Endothelial cell (in vitro differentiated cells): ENCODE measurements at regions not wholly inside any gene's neighbourhood (a gene's known extent, or its start where the extent isn't known, plus 50 kb on each side); places are given as distances from the start of the nearest gene placed in this dataset.

ENCODE experiments used
- DNase-seq: peaks from one replicate; pipeline ENCODE4 v3.0.0; 2021; ENCODE audit warnings: low spot score
- H3K27ac Mint-ChIP-seq: one replicate; pipeline ENCODE4 v1.8.0; 2021; ENCODE audit warnings: mixed read lengths, inconsistent platforms; ENCODE audit not compliant: unreplicated experiment
- H3K27me3 Mint-ChIP-seq: one replicate; pipeline ENCODE4 v1.8.0; 2021; ENCODE audit warnings: mild to moderate bottlenecking, moderate library complexity, mixed read lengths, inconsistent platforms; ENCODE audit not compliant: unreplicated experiment
- H3K36me3 Mint-ChIP-seq: one replicate; pipeline ENCODE4 v1.8.0; 2021; ENCODE audit warnings: mild to moderate bottlenecking, low read depth, mixed read lengths, inconsistent platforms; ENCODE audit not compliant: unreplicated experiment
- H3K4me1 Mint-ChIP-seq: one replicate; pipeline ENCODE4 v1.8.0; 2021; ENCODE audit warnings: mild to moderate bottlenecking, mixed read lengths, inconsistent platforms; ENCODE audit not compliant: unreplicated experiment
- H3K4me3 Mint-ChIP-seq: one replicate; pipeline ENCODE4 v1.8.0; 2021; ENCODE audit warnings: mild to moderate bottlenecking, mixed read lengths, inconsistent platforms; ENCODE audit not compliant: unreplicated experiment
- H3K9me3 Mint-ChIP-seq: one replicate; pipeline ENCODE4 v1.8.0; 2021; ENCODE audit warnings: mixed read lengths, inconsistent platforms; ENCODE audit not compliant: unreplicated experiment
- CTCF ChIP-seq: fragments of 200-600 bp; sonication (generic); IDR thresholded peaks from one replicate; pipeline ENCODE4 v1.5.0; 2021; ENCODE audit warnings: antibody characterized with exemption; ENCODE audit not compliant: unreplicated experiment

- Mint-ChIP-seq H3K4me1 (peaks cover 12% of the 10 kb centered on the region), H3K27me3 (no peaks in the 10 kb centered on the region), H3K27ac (no peak overlapping the region), H3K4me3 (no peak overlapping the region), H3K9me3 (peaks cover under 1% of the 10 kb centered on the region), H3K36me3 (no peaks in the 10 kb centered on the region)
- no peak for DNase-seq
- no peak for TF ChIP-seq CTCF
Measured at GRCh38 chr16:62639890-62640289, 603.7 kb upstream of the CDH8 start.

- Mint-ChIP-seq H3K27ac (peak overlapping the region; percentile 54), H3K9me3 (no peaks in the 10 kb centered on the region), H3K27me3 (no peaks in the 10 kb centered on the region), H3K36me3 (no peaks in the 10 kb centered on the region), H3K4me1 (peaks cover 12% of the 10 kb centered on the region), H3K4me3 (no peak overlapping the region)
- DNase-seq = no peak
- TF ChIP-seq CTCF = no peak
Measured at GRCh38 chr16:62638964-62639870, 603.0 kb upstream of the CDH8 start.

GRCh38 chr16:62638324-62638911, 602.2 kb upstream of the CDH8 start:
- no peaks in the 10 kb centered on the region for H3K27me3 Mint-ChIP-seq
- H3K9me3 Mint-ChIP-seq = no peaks in the 10 kb centered on the region
- no peak for DNase-seq
- TF ChIP-seq CTCF = no peak
- H3K4me1 Mint-ChIP-seq = peaks cover 12% of the 10 kb centered on the region
- peak overlapping the region; percentile 54 for H3K27ac Mint-ChIP-seq
- no peaks in the 10 kb centered on the region for H3K36me3 Mint-ChIP-seq
- no peak overlapping the region for H3K4me3 Mint-ChIP-seq

GRCh38 chr16:62625326-62625725, 589.1 kb upstream of the CDH8 start:
- Mint-ChIP-seq H3K4me3 (no peak overlapping the region), H3K27me3 (no peaks in the 10 kb centered on the region), H3K27ac (no peak overlapping the region), H3K36me3 (no peaks in the 10 kb centered on the region), H3K9me3 (no peaks in the 10 kb centered on the region), H3K4me1 (peaks cover 4% of the 10 kb centered on the region)
- no peak for TF ChIP-seq CTCF
- no peak for DNase-seq

GRCh38 chr16:62620275-62620674, 584.0 kb upstream of the CDH8 start:
- no peak for TF ChIP-seq CTCF
- Mint-ChIP-seq H3K4me1 (no peaks in the 10 kb centered on the region), H3K27ac (no peak overlapping the region), H3K36me3 (no peaks in the 10 kb centered on the region), H3K9me3 (no peaks in the 10 kb centered on the region), H3K27me3 (no peaks in the 10 kb centered on the region), H3K4me3 (no peak overlapping the region)
- DNase-seq = no peak
